Osteocyte (in vitro differentiated cells): ENCODE measurements at regions not wholly inside any gene's neighbourhood (a gene's known extent, or its start where the extent isn't known, plus 50 kb on each side); places are given as distances from the start of the nearest gene placed in this dataset.
"Not testable (repeated sequence)": the region's sequence is repeated elsewhere in the genome, so short reads cannot be mapped to it uniquely, and the experiment has no call there.

Experiments used
- DNase-seq: peaks from one replicate; pipeline ENCODE4 v3.0.0; 2021; ENCODE audit warnings: mixed read lengths; ENCODE audit not compliant: unreplicated experiment; ENCODE audit errors: extremely low spot score
- H3K27ac Mint-ChIP-seq: one replicate; pipeline ENCODE4 v1.8.0; 2021; ENCODE audit warnings: mild to moderate bottlenecking, mixed read lengths; ENCODE audit not compliant: unreplicated experiment
- H3K27me3 Mint-ChIP-seq: one replicate; pipeline ENCODE4 v1.8.0; 2021; ENCODE audit warnings: mixed read lengths; ENCODE audit not compliant: unreplicated experiment
- H3K36me3 Mint-ChIP-seq: one replicate; pipeline ENCODE4 v1.8.0; 2021; ENCODE audit warnings: mixed read lengths; ENCODE audit not compliant: unreplicated experiment
- H3K4me1 Mint-ChIP-seq: one replicate; pipeline ENCODE4 v1.8.0; 2021; ENCODE audit warnings: mixed read lengths; ENCODE audit not compliant: unreplicated experiment
- H3K4me3 Mint-ChIP-seq: one replicate; pipeline ENCODE4 v1.8.0; 2021; ENCODE audit warnings: mild to moderate bottlenecking, moderate library complexity, mixed read lengths; ENCODE audit not compliant: unreplicated experiment
- H3K9me3 Mint-ChIP-seq: one replicate; pipeline ENCODE4 v1.8.0; 2021; ENCODE audit warnings: mixed read lengths; ENCODE audit not compliant: unreplicated experiment

- H3K4me3 Mint-ChIP-seq, H3K4me1 Mint-ChIP-seq, H3K27me3 Mint-ChIP-seq, H3K36me3 Mint-ChIP-seq, DNase-seq, H3K9me3 Mint-ChIP-seq, H3K27ac Mint-ChIP-seq: not testable (repeated sequence)
Measured at GRCh38 chr1:121032878-121033494, 143.4 kb downstream of the PPIAL4A start.

DNA sequence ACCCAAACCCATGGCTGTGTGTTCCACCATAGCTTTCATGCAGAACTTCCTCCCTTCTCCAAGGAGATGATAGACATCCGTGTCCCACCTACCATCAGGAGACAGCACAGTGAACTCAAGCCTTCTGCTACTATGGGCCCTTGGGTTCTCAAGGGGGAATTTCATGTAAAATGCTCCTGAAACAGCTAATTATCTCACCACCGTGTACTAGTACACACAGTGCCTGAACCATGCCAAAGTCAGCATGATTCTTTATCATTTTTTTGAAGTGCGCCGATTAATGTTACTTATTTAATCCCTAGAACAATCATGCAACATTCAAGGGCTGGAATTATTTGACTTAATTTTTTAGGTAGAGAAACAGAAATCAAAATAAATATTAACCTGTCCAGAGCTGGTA lies 147.2 kb downstream of the PPIAL4A start:
- H3K9me3 Mint-ChIP-seq, H3K4me1 Mint-ChIP-seq, H3K4me3 Mint-ChIP-seq, H3K36me3 Mint-ChIP-seq, H3K27me3 Mint-ChIP-seq, DNase-seq, H3K27ac Mint-ChIP-seq: not testable (repeated sequence)

GRCh38 chr1:121040974-121041373 lies 143.2 kb downstream of the FAM72B start:
- DNase-seq, H3K4me3 Mint-ChIP-seq, H3K27me3 Mint-ChIP-seq, H3K9me3 Mint-ChIP-seq, H3K4me1 Mint-ChIP-seq, H3K27ac Mint-ChIP-seq, H3K36me3 Mint-ChIP-seq: not testable (repeated sequence)

DNA sequence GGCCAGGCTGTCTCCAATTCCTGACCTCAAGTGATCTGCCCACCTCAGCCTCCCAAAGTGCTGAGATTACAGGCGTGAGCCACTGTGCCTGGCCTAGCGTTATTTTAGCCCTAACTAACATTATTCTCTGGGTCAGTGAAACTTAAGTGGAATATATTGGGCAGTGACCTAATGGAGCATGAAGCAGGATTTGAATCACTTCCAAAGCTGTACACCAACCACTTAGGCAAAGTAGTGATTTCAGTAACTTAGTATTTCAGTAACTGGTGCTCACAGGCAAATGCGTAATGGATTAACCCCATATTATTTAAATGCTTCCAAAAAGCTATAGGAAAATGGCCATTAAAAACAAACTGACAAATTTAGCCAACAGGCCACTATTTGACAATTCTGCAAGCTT lies 142.6 kb downstream of the FAM72B start:
- H3K4me3 Mint-ChIP-seq, H3K4me1 Mint-ChIP-seq, H3K36me3 Mint-ChIP-seq, DNase-seq, H3K27me3 Mint-ChIP-seq, H3K9me3 Mint-ChIP-seq, H3K27ac Mint-ChIP-seq: not testable (repeated sequence)

DNA sequence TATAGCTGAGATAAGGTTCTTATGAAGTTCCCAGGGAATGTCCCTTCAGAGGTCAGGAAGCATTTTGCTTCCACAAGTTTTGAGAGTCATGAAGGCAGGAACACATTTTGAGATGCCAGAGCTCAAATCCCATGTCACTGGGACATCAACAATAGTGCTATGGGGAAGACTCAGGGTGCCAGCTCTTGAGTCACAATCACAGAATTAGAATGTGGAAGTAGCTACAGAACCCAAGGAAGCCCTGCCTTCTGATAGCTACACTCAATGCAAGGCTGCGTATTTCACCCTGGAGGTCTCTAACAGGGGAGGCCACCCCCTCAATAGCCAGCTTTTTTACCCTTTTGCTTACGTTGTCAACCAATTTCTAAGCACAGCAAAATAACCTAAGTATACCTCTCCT lies 141.3 kb downstream of the FAM72B start:
- H3K4me3 Mint-ChIP-seq, H3K9me3 Mint-ChIP-seq, H3K4me1 Mint-ChIP-seq, H3K27me3 Mint-ChIP-seq, H3K27ac Mint-ChIP-seq, DNase-seq, H3K36me3 Mint-ChIP-seq: not testable (repeated sequence)

DNA sequence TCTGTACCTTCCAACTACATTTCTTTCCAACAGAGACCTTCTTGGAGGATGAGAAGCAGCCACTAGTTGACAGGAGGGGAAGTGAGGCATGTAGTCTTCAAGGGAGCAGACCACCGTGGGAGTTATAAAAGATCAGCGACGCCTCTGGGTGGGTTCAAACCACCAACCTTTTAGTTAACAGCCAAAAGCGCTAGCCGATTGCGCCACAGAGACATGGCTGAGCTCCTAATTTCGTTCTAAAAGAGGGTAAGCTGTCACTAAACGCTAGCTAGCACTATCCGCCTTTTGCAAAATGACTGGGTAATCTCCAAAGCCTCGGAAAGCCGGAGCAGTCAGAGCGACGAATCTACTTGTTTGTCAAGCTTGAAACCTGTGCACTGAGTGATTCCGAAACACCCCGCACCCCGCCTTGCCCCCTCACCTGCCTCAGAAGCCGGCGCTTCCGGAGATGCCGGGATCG lies 135.8 kb downstream of the FAM72B start:
- not testable (repeated sequence) for H3K9me3 Mint-ChIP-seq, H3K27ac Mint-ChIP-seq

GRCh38 chr1:121048769-121049443 lies 135.2 kb downstream of the FAM72B start:
- not testable (repeated sequence) for DNase-seq, H3K4me1 Mint-ChIP-seq, H3K36me3 Mint-ChIP-seq, H3K9me3 Mint-ChIP-seq, H3K27ac Mint-ChIP-seq, H3K4me3 Mint-ChIP-seq
- H3K27me3 Mint-ChIP-seq: peaks cover 28% of the 10 kb centered on the region

More for the DNA sequence above, 135.8 kb downstream of the FAM72B start:
- DNase-seq, H3K36me3 Mint-ChIP-seq, H3K4me1 Mint-ChIP-seq, H3K4me3 Mint-ChIP-seq: not testable (repeated sequence)
- H3K27me3 Mint-ChIP-seq: peaks cover 30% of the 10 kb centered on the region

DNA sequence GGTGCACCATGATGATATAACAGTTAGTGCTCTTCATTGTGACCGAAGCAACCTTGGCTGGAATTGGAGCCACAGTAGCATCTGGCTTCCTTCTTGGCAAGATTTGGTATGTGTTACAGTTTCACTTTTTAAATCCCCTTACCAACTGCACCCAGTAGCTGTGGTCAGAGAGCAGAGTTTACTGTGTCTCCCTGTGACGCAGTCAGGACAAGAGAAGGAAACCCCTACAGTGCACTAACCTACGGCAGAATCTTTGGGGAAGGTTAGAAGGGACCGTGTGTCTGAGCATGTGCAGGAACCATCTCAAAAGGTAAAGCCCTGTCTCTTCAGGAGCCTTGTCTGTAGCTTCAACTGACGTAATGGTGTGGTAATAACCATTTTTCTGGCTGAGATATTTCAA lies 134.0 kb downstream of the FAM72B start:
- peaks cover 28% of the 10 kb centered on the region for H3K27me3 Mint-ChIP-seq
- not testable (repeated sequence) for H3K27ac Mint-ChIP-seq, H3K4me1 Mint-ChIP-seq, H3K4me3 Mint-ChIP-seq, DNase-seq, H3K9me3 Mint-ChIP-seq, H3K36me3 Mint-ChIP-seq

- not testable (repeated sequence) for DNase-seq, H3K4me3 Mint-ChIP-seq, H3K4me1 Mint-ChIP-seq, H3K27ac Mint-ChIP-seq, H3K36me3 Mint-ChIP-seq, H3K9me3 Mint-ChIP-seq
- peaks cover 28% of the 10 kb centered on the region for H3K27me3 Mint-ChIP-seq
Measured at GRCh38 chr1:121051161-121051790, 132.9 kb downstream of the FAM72B start.

GRCh38 chr1:121052081-121052660 lies 132.0 kb downstream of the FAM72B start:
- H3K36me3 Mint-ChIP-seq, H3K9me3 Mint-ChIP-seq, H3K4me1 Mint-ChIP-seq, H3K27ac Mint-ChIP-seq, DNase-seq, H3K4me3 Mint-ChIP-seq: not testable (repeated sequence)
- peaks cover 28% of the 10 kb centered on the region for H3K27me3 Mint-ChIP-seq

DNA sequence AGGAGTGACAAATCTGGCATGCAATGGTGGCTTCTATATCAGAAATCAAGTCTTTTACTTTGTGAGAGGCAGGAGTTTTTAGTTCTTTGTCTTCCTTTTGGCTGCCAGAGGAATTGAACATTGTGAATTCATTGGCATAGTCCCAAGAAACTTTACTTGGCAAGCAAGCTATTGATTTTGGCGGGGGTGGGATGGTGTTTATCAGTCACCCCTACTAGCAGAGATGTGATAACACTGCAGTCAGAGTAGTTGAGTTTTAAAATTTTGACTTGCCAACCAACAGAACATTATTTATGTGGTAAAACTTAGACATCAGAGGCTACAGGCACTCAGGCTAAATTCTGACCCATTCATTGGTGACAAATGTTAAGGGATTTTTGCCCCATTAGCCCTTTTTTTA lies 129.2 kb downstream of the FAM72B start:
- not testable (repeated sequence) for H3K4me1 Mint-ChIP-seq, DNase-seq, H3K4me3 Mint-ChIP-seq, H3K9me3 Mint-ChIP-seq, H3K36me3 Mint-ChIP-seq, H3K27ac Mint-ChIP-seq
- peaks cover 23% of the 10 kb centered on the region for H3K27me3 Mint-ChIP-seq

- DNase-seq, H3K9me3 Mint-ChIP-seq, H3K4me1 Mint-ChIP-seq, H3K36me3 Mint-ChIP-seq, H3K27ac Mint-ChIP-seq, H3K4me3 Mint-ChIP-seq, H3K27me3 Mint-ChIP-seq: not testable (repeated sequence)
Measured at GRCh38 chr1:121066925-121067324, 117.2 kb downstream of the FAM72B start.
